Stimulated activated naive CD8-positive, alpha-beta T cell treated with anti-CD3 and anti-CD28 coated beads, Interleukin-15, Interleukin-2, amounts not matched to agents 100 U/mL and 50 U/mL, for 24 hours (primary cell): ENCODE measurements at regions not wholly inside any gene's neighbourhood (a gene's known extent, or its start where the extent isn't known, plus 50 kb on each side); places are given as distances from the start of the nearest gene placed in this dataset.

Experiments
- ATAC-seq: fragments of 150-1000 bp; cut with Tn5 transposase; one replicate; pipeline ENCODE4 v1.10.0; 2021
- DNase-seq: peaks from one replicate; pipeline ENCODE4 v3.0.0; 2021

GRCh38 chr1:114227059-114227458 is 73.4 kb upstream of the SYT6 start:
- DNase-seq = no peak
- no peak for ATAC-seq

GRCh38 chr1:114224196-114224907 is 70.7 kb upstream of the SYT6 start:
- DNase-seq (no peak), ATAC-seq (no peak)

GRCh38 chr1:114222920-114223319 is 69.3 kb upstream of the SYT6 start:
- DNase-seq = no peak
- ATAC-seq = no peak

DNA sequence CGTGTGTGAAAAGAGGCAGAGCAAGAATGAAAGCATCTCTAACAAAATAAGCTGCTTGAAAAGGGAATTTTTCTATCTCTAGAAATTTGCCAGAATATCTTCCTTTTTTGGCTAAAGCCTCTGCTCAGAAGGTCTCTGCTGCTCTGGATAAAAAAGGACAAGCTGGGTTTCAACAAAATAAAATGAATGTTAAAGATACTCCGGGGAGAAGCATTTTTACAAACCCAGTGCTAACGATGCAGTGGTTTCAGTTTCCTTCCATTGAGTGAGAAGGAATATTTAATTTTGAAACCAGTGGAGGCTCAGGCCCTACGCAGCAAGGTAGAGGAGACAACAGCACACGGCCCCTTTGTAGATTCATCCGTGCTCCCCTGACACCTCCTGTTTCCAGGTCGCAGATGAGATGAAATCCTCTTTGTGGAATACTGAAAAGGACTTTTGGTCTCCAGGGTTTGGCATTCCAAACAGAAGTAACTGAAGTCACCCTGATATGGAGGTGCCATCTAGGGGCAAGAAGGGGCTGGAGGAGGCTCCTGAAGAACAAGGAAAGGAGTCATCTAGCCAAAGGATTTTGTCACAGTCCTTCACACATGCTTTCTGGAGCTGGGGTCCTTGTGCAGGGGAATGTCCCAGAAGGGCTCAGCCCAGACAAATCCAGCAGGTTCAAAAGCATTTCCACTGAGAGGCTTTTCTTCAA is 65.7 kb upstream of the SYT6 start:
- ATAC-seq = no peak
- DNase-seq = no peak

GRCh38 chr1:114218361-114219171 is 64.9 kb upstream of the SYT6 start:
- ATAC-seq = no peak
- no peak for DNase-seq

DNA sequence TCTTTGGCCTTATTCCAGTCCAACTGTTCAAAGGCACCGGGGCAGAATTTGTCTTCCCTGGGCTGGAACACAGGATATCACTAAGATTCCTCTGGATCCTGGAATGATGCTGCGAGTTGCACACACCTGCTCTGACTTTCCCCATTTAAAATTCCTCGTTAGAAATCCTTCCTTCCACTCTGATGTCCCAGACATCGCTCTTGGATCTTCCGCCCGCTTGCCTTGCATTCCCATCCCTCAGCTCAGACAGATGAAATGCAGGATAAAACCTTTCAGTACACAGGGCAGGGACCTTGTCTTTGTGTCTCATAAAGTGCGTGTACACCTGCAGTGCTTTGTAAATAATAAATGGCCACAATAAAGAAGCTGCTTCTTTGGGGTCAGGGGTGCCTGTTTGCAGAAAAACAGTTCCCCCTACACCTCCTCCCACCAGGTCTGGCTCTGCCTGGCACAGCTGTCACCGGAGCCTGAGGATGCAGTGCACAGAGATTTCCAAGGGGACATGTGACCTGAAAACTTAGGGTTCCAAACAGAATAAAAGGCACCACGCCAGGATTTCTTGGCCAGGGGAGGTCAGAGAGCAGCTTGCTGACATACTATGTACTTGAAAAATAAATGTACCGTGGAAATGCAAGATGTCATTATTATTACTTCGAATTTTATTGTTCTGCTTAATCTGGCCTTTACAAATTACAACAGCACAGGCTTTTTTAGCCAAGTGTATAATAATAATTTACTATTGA is 62.9 kb upstream of the SYT6 start:
- no peak for ATAC-seq
- no peak for DNase-seq

DNA sequence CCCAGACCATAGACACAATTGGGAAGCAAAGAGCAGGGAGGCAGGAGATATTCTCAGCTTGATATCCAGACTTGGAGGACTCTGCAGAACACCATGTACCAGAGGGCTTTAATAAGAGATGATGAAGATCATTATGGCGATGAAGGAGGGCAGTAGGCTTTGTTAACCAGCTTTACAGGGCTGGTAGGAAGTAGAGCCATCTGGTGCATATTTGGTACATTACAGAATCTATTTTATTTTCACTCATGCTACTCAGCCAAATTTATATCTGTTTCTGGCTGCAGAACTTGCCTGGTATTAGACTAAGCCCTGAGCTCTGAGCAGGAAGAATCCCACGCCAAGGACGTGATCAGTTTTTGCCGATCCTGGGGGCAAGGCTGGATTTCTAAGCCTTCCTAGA is 61.8 kb upstream of the SYT6 start:
- ATAC-seq (no peak), DNase-seq (no peak)

- no peak for ATAC-seq
- no peak for DNase-seq
Observed at GRCh38 chr1:114214016-114214415, 60.3 kb upstream of the SYT6 start.

DNA sequence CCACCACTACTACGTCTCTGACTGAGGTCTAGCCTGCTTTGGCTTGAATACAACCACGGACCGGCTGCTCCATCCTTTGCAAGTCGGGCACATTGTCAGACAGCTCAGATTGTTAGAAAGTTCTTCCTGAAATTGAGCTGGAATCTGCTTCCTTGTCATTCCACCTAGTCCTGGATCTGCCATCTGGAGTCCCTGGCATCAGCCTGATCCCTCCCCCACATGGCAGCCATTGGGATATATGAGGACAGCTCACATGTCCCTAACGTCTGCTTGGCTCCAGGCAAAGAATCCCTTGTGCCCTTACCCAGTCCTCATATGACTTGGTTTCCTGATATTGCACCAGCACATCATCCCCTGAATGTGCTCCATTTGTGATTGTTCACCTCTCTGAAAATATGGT is 56.3 kb upstream of the SYT6 start:
- no peak for ATAC-seq
- no peak for DNase-seq

- no peak for ATAC-seq
- no peak for DNase-seq
Observed at GRCh38 chr1:114208714-114209113, 55.0 kb upstream of the SYT6 start.

DNA sequence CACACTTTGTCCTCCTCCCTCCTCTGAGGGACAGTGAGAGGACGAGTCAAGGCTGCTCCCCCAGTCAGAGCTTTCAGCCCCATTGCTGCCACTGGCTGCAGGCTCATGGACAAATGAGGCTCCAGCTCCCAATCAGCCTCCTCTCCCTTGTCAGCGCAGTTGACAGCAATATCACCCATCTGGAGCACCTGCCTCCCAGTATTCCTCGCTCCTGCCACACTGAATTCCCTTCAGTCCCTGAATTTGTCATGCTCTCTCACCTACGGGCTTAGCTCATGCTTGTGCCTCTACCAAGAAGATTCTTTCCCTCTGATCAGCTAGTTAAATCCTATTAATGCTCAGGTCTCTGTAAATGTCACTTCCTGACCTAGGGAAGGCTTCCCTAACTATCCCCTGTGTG is 54.4 kb upstream of the SYT6 start:
- ATAC-seq = no peak
- no peak for DNase-seq

GRCh38 chr1:114207635-114208034 is 54.0 kb upstream of the SYT6 start:
- no peak for DNase-seq
- no peak for ATAC-seq

DNA sequence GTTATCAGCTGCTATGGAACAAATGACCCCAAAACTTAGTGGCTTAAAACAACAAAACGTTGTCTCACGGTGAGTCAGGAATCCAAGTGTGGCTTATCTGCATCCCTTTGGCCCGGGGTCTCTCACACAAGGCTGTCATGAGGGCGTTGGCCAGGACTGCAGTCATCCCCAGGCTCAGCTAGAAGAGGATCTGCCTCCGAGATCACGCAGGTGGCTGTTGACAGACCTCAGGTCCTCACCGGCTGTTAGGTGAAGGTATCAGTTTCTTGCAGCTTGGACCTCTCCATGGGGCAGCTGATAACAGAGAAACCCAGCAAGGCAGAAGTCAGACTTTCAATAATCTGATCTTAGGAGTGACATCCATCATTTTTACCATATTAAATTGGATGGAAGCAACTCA is 52.7 kb upstream of the SYT6 start:
- DNase-seq (no peak), ATAC-seq (no peak)

GRCh38 chr1:114203595-114204128 is 50.0 kb upstream of the SYT6 start:
- DNase-seq (no peak), ATAC-seq (no peak)
